Tibial artery (tissue), 4 donors: ENCODE measurements at regions not wholly inside any gene's neighbourhood (a gene's known extent, or its start where the extent isn't known, plus 50 kb on each side); places are given as distances from the start of the nearest gene placed in this dataset.

Experiments used
- DNase-seq, 2 donors: peaks; one replicate each; pipeline ENCODE4 v3.0.0-alpha.2; 2019
- H3K27ac ChIP-seq, 2 donors: fragments of 200-600 bp; sonication (generic) in 1 of 2; 1 replicate in 1 of 2; 2 replicates in 1 of 2; pipeline ENCODE4 v1.5.1; 2018 to 2019; ENCODE audit warnings: mild to moderate bottlenecking in 1 of 2
- H3K27me3 ChIP-seq, 2 donors: fragments of 200-600 bp; sonication (generic) in 1 of 2; one replicate each; pipeline versions ENCODE4 v1.5.1 to v1.6.0; 2016 to 2019
- H3K36me3 ChIP-seq, 3 donors: fragments of 200-600 bp; sonication (generic) in 2 of 3; one replicate each; pipeline ENCODE4 v1.5.1; 2016 to 2019; ENCODE audit warnings: mild to moderate bottlenecking in 2 of 3
- H3K4me1 ChIP-seq, 4 donors: fragments of 200-600 bp; sonication (generic) in 2 of 4; 1 replicate in 3 of 4; 2 replicates in 1 of 4; pipeline ENCODE4 v1.5.1; 2016 to 2019
- H3K4me3 ChIP-seq, 2 donors: fragments of 200-600 bp; sonication (generic) in 1 of 2; 1 replicate in 1 of 2; 2 replicates in 1 of 2; pipeline ENCODE4 v1.5.1; 2018 to 2019; ENCODE audit warnings: mild to moderate bottlenecking in 2 of 2
- H3K9me3 ChIP-seq, 3 donors: fragments of 200-600 bp; sonication (generic) in 1 of 3; one replicate each; pipeline ENCODE4 v1.5.1; 2016 to 2019
- intact Hi-C: fragments of 100-400 bp; cut with DNase I; formaldehyde crosslinking; loops from one replicate; pipeline ENCODE4 v1.15.0; 2023; ENCODE audit warnings: low total_unique reads
- TF ChIP-seq, protein P1 (sequence below), 2 experiments: fragments of 200-600 bp in 1 of 2; fragments of 450-650 bp in 1 of 2; IDR thresholded peaks; one replicate each; pipeline ENCODE4 v1.5.1; 2017 to 2019; ENCODE audit warnings: antibody characterized with exemption in 2 of 2, mild to moderate bottlenecking in 1 of 2, moderate library complexity in 1 of 2

DNA sequence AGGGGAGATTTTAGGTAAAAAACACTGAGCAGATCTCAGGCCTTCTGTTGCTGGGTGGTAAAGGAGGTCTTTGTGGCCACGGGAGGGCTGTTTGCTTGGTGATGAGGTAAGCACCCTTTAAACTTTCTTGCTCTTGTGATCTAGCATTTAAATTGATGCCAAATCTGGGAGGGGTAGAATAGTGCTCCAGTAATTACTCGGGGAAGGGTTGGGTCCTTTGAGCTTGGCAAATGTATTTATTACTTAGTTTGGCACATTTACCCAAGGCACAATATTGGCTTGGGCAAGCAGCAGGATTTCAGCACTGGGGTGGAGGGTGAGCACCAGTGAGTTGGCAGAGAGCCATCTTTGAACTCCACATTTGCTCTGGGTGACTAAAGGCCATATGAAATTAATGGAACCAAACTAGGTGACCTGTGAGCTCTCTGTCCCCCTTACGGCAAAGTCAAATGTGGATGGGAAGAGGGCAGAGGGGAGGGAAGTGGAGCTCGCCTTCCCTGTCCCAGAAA is 185.9 kb upstream of the ONECUT1 start:
- H3K27me3 ChIP-seq: no peaks in the 10 kb centered on the region
- no peak overlapping the region for H3K4me3 ChIP-seq
- TF ChIP-seq, protein P1, sequence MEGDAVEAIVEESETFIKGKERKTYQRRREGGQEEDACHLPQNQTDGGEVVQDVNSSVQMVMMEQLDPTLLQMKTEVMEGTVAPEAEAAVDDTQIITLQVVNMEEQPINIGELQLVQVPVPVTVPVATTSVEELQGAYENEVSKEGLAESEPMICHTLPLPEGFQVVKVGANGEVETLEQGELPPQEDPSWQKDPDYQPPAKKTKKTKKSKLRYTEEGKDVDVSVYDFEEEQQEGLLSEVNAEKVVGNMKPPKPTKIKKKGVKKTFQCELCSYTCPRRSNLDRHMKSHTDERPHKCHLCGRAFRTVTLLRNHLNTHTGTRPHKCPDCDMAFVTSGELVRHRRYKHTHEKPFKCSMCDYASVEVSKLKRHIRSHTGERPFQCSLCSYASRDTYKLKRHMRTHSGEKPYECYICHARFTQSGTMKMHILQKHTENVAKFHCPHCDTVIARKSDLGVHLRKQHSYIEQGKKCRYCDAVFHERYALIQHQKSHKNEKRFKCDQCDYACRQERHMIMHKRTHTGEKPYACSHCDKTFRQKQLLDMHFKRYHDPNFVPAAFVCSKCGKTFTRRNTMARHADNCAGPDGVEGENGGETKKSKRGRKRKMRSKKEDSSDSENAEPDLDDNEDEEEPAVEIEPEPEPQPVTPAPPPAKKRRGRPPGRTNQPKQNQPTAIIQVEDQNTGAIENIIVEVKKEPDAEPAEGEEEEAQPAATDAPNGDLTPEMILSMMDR (IDR thresholded peaks at IDR 0.05): no peak
- no peaks in the 10 kb centered on the region for H3K4me1 ChIP-seq
- intact Hi-C loops: no loop called here
- no peaks in the 10 kb centered on the region for H3K9me3 ChIP-seq
- no peak for DNase-seq
- H3K36me3 ChIP-seq: no peaks in the 10 kb centered on the region
- H3K27ac ChIP-seq: no peak overlapping the region

DNA sequence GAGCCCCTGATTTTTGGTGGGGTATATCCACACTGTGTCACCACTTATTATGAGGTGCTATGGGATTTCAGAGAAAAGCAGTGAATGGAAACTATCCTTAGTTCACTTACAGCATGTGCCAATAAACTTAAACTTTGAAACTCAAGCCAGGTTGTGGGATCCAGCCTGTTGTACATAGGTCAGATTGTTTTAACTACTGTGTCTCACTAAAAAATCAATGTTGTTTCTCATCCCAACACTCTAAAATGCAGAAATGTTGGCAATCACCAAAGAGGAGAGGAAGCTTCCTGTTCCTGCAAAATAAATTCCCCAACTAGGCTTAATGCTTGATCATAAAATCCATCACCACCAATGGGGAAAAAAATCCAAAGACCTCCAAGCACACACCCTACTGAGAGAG is 173.7 kb upstream of the ONECUT1 start:
- TF ChIP-seq, protein P1 (IDR thresholded peaks at IDR 0.05): no peak
- Histone ChIP-seq H3K9me3 (no peaks in the 10 kb centered on the region), H3K27ac (no peak overlapping the region), H3K27me3 (no peaks in the 10 kb centered on the region), H3K4me3 (no peak overlapping the region), H3K36me3 (no peaks in the 10 kb centered on the region), H3K4me1 (no peaks in the 10 kb centered on the region)
- no peak for DNase-seq
- intact Hi-C loops: no loop called here

DNA sequence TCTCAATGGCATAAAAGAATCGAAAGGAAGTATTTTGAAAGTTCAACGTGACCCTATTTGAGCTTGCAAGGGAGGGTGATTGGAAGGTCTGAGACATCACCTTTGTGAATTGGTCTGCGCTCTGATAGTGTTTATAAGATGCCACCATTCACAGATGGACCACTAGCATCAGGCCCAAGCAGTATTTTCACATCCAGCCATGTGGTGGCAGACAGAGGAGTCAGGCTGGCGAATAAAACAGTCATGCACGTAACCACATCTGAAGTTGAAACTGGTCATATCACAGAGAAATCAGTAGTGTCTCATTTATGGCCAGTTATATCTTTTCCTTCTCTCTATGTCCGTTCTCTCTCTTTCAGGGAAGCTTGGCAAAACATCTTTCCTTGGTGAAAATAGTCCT is 170.1 kb upstream of the ONECUT1 start:
- Histone ChIP-seq H3K4me3 (no peak overlapping the region), H3K27me3 (no peaks in the 10 kb centered on the region), H3K9me3 (no peaks in the 10 kb centered on the region), H3K27ac (no peak overlapping the region), H3K4me1 (no peaks in the 10 kb centered on the region), H3K36me3 (no peaks in the 10 kb centered on the region)
- TF ChIP-seq, protein P1 (IDR thresholded peaks at IDR 0.05): no peak
- intact Hi-C loops: no loop called here
- DNase-seq: no peak

DNA sequence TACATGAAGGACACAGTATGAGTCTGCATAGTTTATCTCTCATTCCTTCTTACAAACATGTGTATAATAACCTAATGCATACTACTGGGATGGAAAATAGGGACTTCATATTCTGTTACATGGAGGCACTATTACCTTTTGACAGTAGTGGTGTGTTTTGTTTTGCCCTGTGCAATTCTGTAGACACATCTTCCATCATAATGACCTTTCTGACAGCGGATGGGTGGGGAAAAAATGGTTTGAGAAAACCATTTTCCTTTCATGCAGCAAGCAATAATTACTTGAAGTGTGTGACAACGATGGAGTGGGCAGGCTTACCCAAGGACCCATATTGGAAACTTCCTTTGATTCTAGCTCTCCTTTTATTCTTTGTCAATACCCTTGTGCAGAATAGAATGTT is 153.6 kb upstream of the ONECUT1 start:
- intact Hi-C loops: no loop called here
- H3K36me3 ChIP-seq: no peaks in the 10 kb centered on the region
- DNase-seq: no peak
- no peak overlapping the region for H3K4me3 ChIP-seq
- TF ChIP-seq, protein P1 (IDR thresholded peaks at IDR 0.05): no peak
- no peaks in the 10 kb centered on the region for H3K9me3 ChIP-seq
- H3K4me1 ChIP-seq: no peaks in the 10 kb centered on the region
- H3K27ac ChIP-seq: no peak overlapping the region
- no peaks in the 10 kb centered on the region for H3K27me3 ChIP-seq

DNA sequence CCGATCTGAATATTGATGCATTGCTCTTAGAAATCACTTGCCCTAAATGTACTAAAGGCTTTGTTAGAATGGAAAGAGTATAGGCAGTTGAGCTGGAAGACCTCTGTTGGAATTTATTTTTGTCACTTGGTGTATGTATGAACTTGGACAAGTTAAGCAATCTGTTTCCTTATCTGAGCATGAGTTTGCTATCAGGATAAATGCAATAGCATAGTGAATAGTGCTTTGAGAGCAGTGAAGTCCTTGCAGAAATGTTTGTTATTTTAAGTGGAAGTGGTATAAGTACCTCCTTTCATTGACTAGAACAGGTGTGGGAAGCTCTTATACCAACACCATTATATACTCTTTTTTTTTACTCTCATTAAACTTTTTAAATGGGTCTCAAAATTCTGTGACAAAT is 146.4 kb upstream of the ONECUT1 start:
- Histone ChIP-seq H3K4me3 (no peak overlapping the region), H3K9me3 (peaks cover 0 to 4% (median 0%) of the 10 kb centered on the region in 3 donors), H3K4me1 (no peaks in the 10 kb centered on the region), H3K27ac (no peak overlapping the region), H3K36me3 (no peaks in the 10 kb centered on the region), H3K27me3 (no peaks in the 10 kb centered on the region)
- intact Hi-C loops: no loop called here
- TF ChIP-seq, protein P1 (IDR thresholded peaks at IDR 0.05): no peak
- no peak for DNase-seq

DNA sequence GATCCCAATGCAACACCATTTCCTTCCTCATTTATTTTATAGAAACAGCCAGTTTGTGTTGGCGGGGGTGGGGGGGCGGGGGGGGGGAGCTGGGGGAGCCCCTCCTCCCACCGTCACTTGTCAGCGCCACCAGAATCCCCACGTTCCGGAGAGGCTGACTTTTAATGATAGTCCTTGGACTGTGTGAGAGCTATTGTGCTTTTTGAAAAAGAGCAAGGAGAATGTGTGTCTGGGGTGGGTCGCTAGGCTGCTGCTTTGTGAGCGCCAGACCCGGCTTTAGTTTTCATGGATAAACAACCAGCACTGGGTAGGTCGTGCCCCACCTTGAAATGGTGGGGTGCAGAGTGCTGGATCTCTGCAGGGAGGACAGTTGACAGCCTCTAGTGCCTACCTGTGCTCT is 135.0 kb upstream of the ONECUT1 start:
- no peaks in the 10 kb centered on the region for H3K27me3 ChIP-seq
- no peak overlapping the region for H3K27ac ChIP-seq
- H3K4me1 ChIP-seq: no peaks in the 10 kb centered on the region
- H3K4me3 ChIP-seq: no peak overlapping the region
- no peak for DNase-seq
- intact Hi-C loops: loop anchor here (10.0 kb wide), 1 partner anchor 60 kb away; no protein-coding TSS in a partner anchor
- TF ChIP-seq, protein P1 (IDR thresholded peaks at IDR 0.05): no peak
- H3K36me3 ChIP-seq: no peaks in the 10 kb centered on the region
- no peaks in the 10 kb centered on the region for H3K9me3 ChIP-seq
